ENCODE measurements at regions not wholly inside any gene's neighbourhood (a gene's known extent, or its start where the extent isn't known, plus 50 kb on each side); places are given as distances from the start of the nearest gene placed in this dataset.

GRCh38 chrX:141641138-141641537 is 51.6 kb downstream of the SPANXA2 start:
- POLR2A ChIA-PET = no interaction called here

GRCh38 chrX:141642979-141643378 is 53.5 kb downstream of the SPANXA2 start:
- H3K4me1 ChIP-seq (ENCODE audit: control insufficient read depth, insufficient read depth, low read length) = no peaks in the 10 kb centered on the region
- H3K9me3 ChIP-seq (ENCODE audit: control insufficient read depth, insufficient read depth, low read depth, low read length) = no peaks in the 10 kb centered on the region
- no peak overlapping the region for H3K27ac ChIP-seq (ENCODE audit: extremely low read depth, low read depth, low read length)
- no peaks in the 10 kb centered on the region for H3K36me3 ChIP-seq (ENCODE audit: control insufficient read depth in 2 of 2, insufficient read depth in 1 of 2, low read length in 2 of 2)
- CTCF ChIA-PET = no interaction called here
- no peak for TF ChIP-seq ZNF548 (tag by site-specific recombination; IDR thresholded peaks at IDR 0.05)
- TF ChIP-seq ZNF558 (tag by site-specific recombination; IDR thresholded peaks at IDR 0.05) = no peak
- no peak for TF ChIP-seq ZNF274 (IDR thresholded peaks at IDR 0.05; ENCODE audit: low read length)
- TF ChIP-seq ZNF274 (tag by site-specific recombination; IDR thresholded peaks at IDR 0.05; ENCODE audit: borderline replicate concordance) = no peak
- no peak overlapping the region for H3K4me3 ChIP-seq (ENCODE audit: low read depth, low read length)
- POLR2A ChIA-PET = no interaction called here

More at GRCh38 chrX:141641138-141641537, 51.6 kb downstream of the SPANXA2 start:
- CTCF ChIA-PET = interaction anchor here (1.6 kb wide), 1 partner anchor 9 kb away, joined by 4 read pairs; no protein-coding TSS in a partner anchor
- Histone ChIP-seq H3K9me3 (ENCODE audit: control insufficient read depth, insufficient read depth, low read depth, low read length) (no peaks in the 10 kb centered on the region), H3K27ac (ENCODE audit: extremely low read depth, low read depth, low read length) (no peak overlapping the region), H3K4me3 (ENCODE audit: low read depth, low read length) (no peak overlapping the region), H3K4me1 (ENCODE audit: control insufficient read depth, insufficient read depth, low read length) (no peaks in the 10 kb centered on the region), H3K36me3 (ENCODE audit: control insufficient read depth in 2 of 2, insufficient read depth in 1 of 2, low read length in 2 of 2) (no peaks in the 10 kb centered on the region)
- TF ChIP-seq ATF2 (tag by site-specific recombination; IDR thresholded peaks at IDR 0.05; ENCODE audit: low read depth) (no peak), ZFP3 (tag by site-specific recombination; IDR thresholded peaks at IDR 0.05; ENCODE audit: low read depth) (no peak), ZSCAN4 (tag by site-specific recombination; IDR thresholded peaks at IDR 0.05) (no peak), ZBTB21 (tag by site-specific recombination; IDR thresholded peaks at IDR 0.05) (no peak), PRDM1 (tag by site-specific recombination; IDR thresholded peaks at IDR 0.05) (no peak), GLI4 (tag by site-specific recombination; IDR thresholded peaks at IDR 0.05) (no peak), KLF16 (tag by site-specific recombination; IDR thresholded peaks at IDR 0.05) (no peak)

All from HEK293 (cell line).